Ovary (tissue), 3 donors: ENCODE measurements at regions not wholly inside any gene's neighbourhood (a gene's known extent, or its start where the extent isn't known, plus 50 kb on each side); places are given as distances from the start of the nearest gene placed in this dataset.

Source experiments
- POLR2A ChIP-seq: fragments of 450-650 bp; IDR thresholded peaks from one replicate; pipeline ENCODE4 v1.6.1; 2017; ENCODE audit warnings: antibody characterized with exemption, mild to moderate bottlenecking, moderate library complexity
- TF ChIP-seq, protein P1 (sequence below), 3 donors: fragments of 450-650 bp in 2 of 3; fragments of 200-600 bp in 1 of 3; IDR thresholded peaks; one replicate each; pipeline versions ENCODE4 v1.5.1 to v1.8.0; 2016 to 2022; ENCODE audit warnings: antibody characterized with exemption in 3 of 3, mild to moderate bottlenecking in 1 of 3
- donor health status: DM: no; HTN: no; CAD: no.

GRCh38 chr12:114790276-114790675, 106.3 kb upstream of the TBX3 start:
- TF ChIP-seq, protein P1, sequence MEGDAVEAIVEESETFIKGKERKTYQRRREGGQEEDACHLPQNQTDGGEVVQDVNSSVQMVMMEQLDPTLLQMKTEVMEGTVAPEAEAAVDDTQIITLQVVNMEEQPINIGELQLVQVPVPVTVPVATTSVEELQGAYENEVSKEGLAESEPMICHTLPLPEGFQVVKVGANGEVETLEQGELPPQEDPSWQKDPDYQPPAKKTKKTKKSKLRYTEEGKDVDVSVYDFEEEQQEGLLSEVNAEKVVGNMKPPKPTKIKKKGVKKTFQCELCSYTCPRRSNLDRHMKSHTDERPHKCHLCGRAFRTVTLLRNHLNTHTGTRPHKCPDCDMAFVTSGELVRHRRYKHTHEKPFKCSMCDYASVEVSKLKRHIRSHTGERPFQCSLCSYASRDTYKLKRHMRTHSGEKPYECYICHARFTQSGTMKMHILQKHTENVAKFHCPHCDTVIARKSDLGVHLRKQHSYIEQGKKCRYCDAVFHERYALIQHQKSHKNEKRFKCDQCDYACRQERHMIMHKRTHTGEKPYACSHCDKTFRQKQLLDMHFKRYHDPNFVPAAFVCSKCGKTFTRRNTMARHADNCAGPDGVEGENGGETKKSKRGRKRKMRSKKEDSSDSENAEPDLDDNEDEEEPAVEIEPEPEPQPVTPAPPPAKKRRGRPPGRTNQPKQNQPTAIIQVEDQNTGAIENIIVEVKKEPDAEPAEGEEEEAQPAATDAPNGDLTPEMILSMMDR (IDR thresholded peaks at IDR 0.05) = no peak
- TF ChIP-seq POLR2A = no peak
